ENCODE measurements at regions not wholly inside any gene's neighbourhood (a gene's known extent, or its start where the extent isn't known, plus 50 kb on each side); places are given as distances from the start of the nearest gene placed in this dataset.

GRCh38 chr12:94089891-94090290 lies 58.5 kb upstream of the PLXNC1 start:
- peaks cover 18% of the 10 kb centered on the region for H3K4me1 ChIP-seq (ENCODE audit: control insufficient read depth, insufficient read depth, low read length)
- no peaks in the 10 kb centered on the region for H3K9me3 ChIP-seq (ENCODE audit: control insufficient read depth, low read length)
- no peak overlapping the region for H3K4me3 ChIP-seq (ENCODE audit: low read length)
- no peak overlapping the region for H3K9ac ChIP-seq (ENCODE audit: low read length)
- DNase-seq (ENCODE audit: low read depth) = peak; percentile 49
- no peaks in the 10 kb centered on the region for H3K36me3 ChIP-seq (ENCODE audit: control insufficient read depth, insufficient read depth, low read length, severe bottlenecking)
- H3K27me3 ChIP-seq (replicated peaks; ENCODE audit: control insufficient read depth, insufficient read depth, low read length) = no peaks in the 10 kb centered on the region

GRCh38 chr12:94091624-94092023 lies 56.8 kb upstream of the PLXNC1 start:
- no peaks in the 10 kb centered on the region for H3K27me3 ChIP-seq (replicated peaks; ENCODE audit: control insufficient read depth, insufficient read depth, low read length)
- no peak overlapping the region for H3K9ac ChIP-seq (ENCODE audit: low read length)
- DNase-seq (ENCODE audit: low read depth) = no peak
- H3K9me3 ChIP-seq (ENCODE audit: control insufficient read depth, low read length) = no peaks in the 10 kb centered on the region
- peaks cover 18% of the 10 kb centered on the region for H3K4me1 ChIP-seq (ENCODE audit: control insufficient read depth, insufficient read depth, low read length)
- no peak overlapping the region for H3K4me3 ChIP-seq (ENCODE audit: low read length)
- H3K36me3 ChIP-seq (ENCODE audit: control insufficient read depth, insufficient read depth, low read length, severe bottlenecking) = no peaks in the 10 kb centered on the region

GRCh38 chr12:94092516-94093241 lies 55.7 kb upstream of the PLXNC1 start:
- H3K4me1 ChIP-seq (ENCODE audit: control insufficient read depth, insufficient read depth, low read length) = peaks cover 18% of the 10 kb centered on the region
- DNase-seq (ENCODE audit: low read depth) = peak; percentile 67

GRCh38 chr12:94094700-94095099 lies 53.7 kb upstream of the PLXNC1 start:
- no peaks in the 10 kb centered on the region for H3K9me3 ChIP-seq (ENCODE audit: control insufficient read depth, low read length)
- H3K4me3 ChIP-seq (ENCODE audit: low read length) = no peak overlapping the region
- peaks cover 24% of the 10 kb centered on the region for H3K4me1 ChIP-seq (ENCODE audit: control insufficient read depth, insufficient read depth, low read length)
- H3K27me3 ChIP-seq (replicated peaks; ENCODE audit: control insufficient read depth, insufficient read depth, low read length) = no peaks in the 10 kb centered on the region
- no peak overlapping the region for H3K9ac ChIP-seq (ENCODE audit: low read length)
- H3K36me3 ChIP-seq (ENCODE audit: control insufficient read depth, insufficient read depth, low read length, severe bottlenecking) = no peaks in the 10 kb centered on the region
- DNase-seq (ENCODE audit: low read depth) = no peak

More at GRCh38 chr12:94092516-94093241, 55.7 kb upstream of the PLXNC1 start:
- Histone ChIP-seq H3K36me3 (ENCODE audit: control insufficient read depth, insufficient read depth, low read length, severe bottlenecking) (no peaks in the 10 kb centered on the region), H3K9ac (ENCODE audit: low read length) (no peak overlapping the region), H3K9me3 (ENCODE audit: control insufficient read depth, low read length) (no peaks in the 10 kb centered on the region), H3K4me3 (ENCODE audit: low read length) (peak overlapping the region; percentile 27), H3K27me3 (replicated peaks; ENCODE audit: control insufficient read depth, insufficient read depth, low read length) (no peaks in the 10 kb centered on the region)

- H3K27me3 ChIP-seq (replicated peaks; ENCODE audit: control insufficient read depth, insufficient read depth, low read length) = no peaks in the 10 kb centered on the region
- peaks cover 24% of the 10 kb centered on the region for H3K4me1 ChIP-seq (ENCODE audit: control insufficient read depth, insufficient read depth, low read length)
- H3K9ac ChIP-seq (ENCODE audit: low read length) = no peak overlapping the region
- no peaks in the 10 kb centered on the region for H3K9me3 ChIP-seq (ENCODE audit: control insufficient read depth, low read length)
- H3K4me3 ChIP-seq (ENCODE audit: low read length) = no peak overlapping the region
- H3K36me3 ChIP-seq (ENCODE audit: control insufficient read depth, insufficient read depth, low read length, severe bottlenecking) = no peaks in the 10 kb centered on the region
- DNase-seq (ENCODE audit: low read depth) = no peak
Measured at GRCh38 chr12:94095618-94096017, 52.8 kb upstream of the PLXNC1 start.

GRCh38 chr12:94098466-94098865 lies 49.9 kb upstream of the PLXNC1 start:
- H3K4me1 ChIP-seq (ENCODE audit: control insufficient read depth, insufficient read depth, low read length) = peaks cover 11% of the 10 kb centered on the region
- peak; percentile 64 for DNase-seq (ENCODE audit: low read depth)
- H3K36me3 ChIP-seq (ENCODE audit: control insufficient read depth, insufficient read depth, low read length, severe bottlenecking) = no peaks in the 10 kb centered on the region
- no peaks in the 10 kb centered on the region for H3K9me3 ChIP-seq (ENCODE audit: control insufficient read depth, low read length)
- no peak overlapping the region for H3K9ac ChIP-seq (ENCODE audit: low read length)
- H3K4me3 ChIP-seq (ENCODE audit: low read length) = no peak overlapping the region
- no peaks in the 10 kb centered on the region for H3K27me3 ChIP-seq (replicated peaks; ENCODE audit: control insufficient read depth, insufficient read depth, low read length)
